ENCODE measurements at regions not wholly inside any gene's neighbourhood (a gene's known extent, or its start where the extent isn't known, plus 50 kb on each side); places are given as distances from the start of the nearest gene placed in this dataset.

DNA sequence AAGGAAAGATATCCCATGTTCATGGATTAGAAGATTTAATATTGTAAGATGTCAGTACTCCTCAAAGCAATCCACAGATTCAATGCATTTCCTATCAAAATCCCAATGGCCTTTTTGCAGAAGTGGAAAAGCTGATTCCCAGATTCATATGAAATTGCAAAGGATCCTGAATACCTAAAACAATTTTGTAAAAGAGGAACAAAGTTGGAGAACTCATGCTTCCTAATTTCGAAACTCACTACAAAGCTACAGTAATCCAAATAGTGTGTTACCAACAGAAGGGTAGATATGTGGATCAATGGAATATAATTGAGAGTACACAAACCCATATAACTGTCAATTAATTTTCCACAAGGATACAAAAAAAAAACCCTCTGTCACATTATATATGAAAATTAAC, 154.3 kb upstream of the ZNF618 start:
- H3K4me3 ChIP-seq (ENCODE audit: low read length) = no peak overlapping the region
- no peak for TF ChIP-seq CTCF (IDR thresholded peaks at IDR 0.05; ENCODE audit: insufficient read depth, low read depth, low read length, missing control alignments)
- DNase-seq (ENCODE audit: low read depth) = no peak

DNA sequence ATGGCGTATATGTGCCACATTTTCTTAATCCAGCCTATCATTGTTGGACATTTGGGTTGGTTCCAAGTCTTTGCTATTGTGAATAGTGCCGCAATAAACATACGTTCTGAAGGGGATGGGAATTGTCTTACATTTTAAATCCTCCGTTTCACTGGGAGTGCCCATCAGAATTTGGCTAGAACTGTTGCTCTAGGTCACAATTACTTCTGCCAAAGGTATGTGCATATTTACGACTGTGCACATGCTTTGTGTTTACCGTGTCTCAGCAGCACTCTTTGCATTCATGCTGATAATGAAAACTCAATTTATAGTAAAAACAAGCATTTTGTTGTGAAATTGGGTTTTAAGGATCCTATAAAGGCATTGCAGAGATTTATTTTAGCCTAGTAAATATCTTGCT, 151.9 kb upstream of the ZNF618 start:
- no peak for DNase-seq (ENCODE audit: low read depth)
- H3K4me3 ChIP-seq (ENCODE audit: low read length) = no peak overlapping the region
- no peak for TF ChIP-seq CTCF (IDR thresholded peaks at IDR 0.05; ENCODE audit: insufficient read depth, low read depth, low read length, missing control alignments)

GRCh38 chr9:113728989-113729388, 147.1 kb upstream of the ZNF618 start:
- TF ChIP-seq CTCF (IDR thresholded peaks at IDR 0.05; ENCODE audit: insufficient read depth, low read depth, low read length, missing control alignments) = no peak
- no peak overlapping the region for H3K4me3 ChIP-seq (ENCODE audit: low read length)
- DNase-seq (ENCODE audit: low read depth) = no peak

GRCh38 chr9:113734826-113735225, 141.3 kb upstream of the ZNF618 start:
- no peak for DNase-seq (ENCODE audit: low read depth)
- no peak for TF ChIP-seq CTCF (IDR thresholded peaks at IDR 0.05; ENCODE audit: insufficient read depth, low read depth, low read length, missing control alignments)

DNA sequence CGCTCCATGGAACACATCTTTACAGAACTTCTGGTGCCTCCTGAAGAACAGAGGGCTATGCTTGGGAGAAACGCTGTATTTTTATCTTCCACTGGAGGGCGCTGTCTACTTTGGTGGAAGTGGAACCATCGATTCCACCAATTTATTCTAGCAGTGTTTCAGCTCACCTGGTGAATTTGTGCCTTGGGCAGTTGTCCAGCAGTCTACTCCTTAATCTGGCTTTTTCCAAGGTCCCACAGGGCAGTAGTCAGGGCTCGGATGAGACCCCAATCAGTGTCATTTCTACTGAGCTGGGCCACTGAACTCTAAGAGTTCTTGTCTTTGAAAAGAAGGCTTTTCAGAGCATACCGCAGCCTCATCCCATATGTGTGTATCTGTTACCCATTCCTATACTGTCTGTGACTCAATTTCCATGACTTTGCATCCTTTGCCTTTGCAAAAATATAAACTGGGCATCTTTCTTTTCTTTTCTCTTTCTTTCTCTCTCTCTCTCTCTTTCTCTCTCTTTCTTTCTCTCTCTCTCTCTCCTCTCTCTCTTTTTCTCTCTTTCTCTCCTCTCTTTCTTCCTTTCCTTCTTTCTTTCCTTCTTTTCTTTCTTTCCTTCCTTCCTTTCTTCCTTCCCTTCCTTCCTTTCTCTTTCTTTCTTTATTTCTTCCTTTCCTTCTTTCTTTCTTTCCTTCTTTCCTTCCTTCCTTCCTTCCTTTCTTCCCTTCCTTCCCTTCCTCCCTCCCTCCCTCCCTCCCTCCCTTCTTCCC, 138.4 kb upstream of the ZNF618 start:
- DNase-seq (ENCODE audit: low read depth) = peak; percentile 71
- TF ChIP-seq CTCF (IDR thresholded peaks at IDR 0.05; ENCODE audit: insufficient read depth, low read depth, low read length, missing control alignments) = peak; percentile 81
- H3K4me3 ChIP-seq (ENCODE audit: low read length) = no peak overlapping the region

More at GRCh38 chr9:113734826-113735225, 141.3 kb upstream of the ZNF618 start:
- H3K4me3 ChIP-seq (ENCODE audit: low read length) = no peak overlapping the region

DNA sequence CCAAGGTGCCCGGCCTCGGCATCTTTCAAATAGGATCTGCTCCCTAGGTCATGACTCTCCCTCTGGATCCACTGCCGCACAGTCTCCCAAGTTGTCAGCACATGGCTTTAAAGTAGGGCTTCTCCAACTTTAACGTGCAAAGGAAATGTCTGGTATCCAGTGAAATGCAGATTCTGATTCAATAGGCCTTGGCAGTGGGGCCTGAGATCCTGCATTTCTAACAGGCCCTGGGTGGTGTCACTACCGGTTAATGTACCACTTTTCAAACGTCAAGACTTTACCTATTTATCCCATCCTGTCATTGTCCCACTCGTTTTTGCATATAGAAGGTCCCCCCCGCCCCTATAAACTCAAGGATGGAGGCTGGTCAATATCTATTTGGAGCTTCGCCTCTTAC, 137.6 kb upstream of the ZNF618 start:
- H3K4me3 ChIP-seq (ENCODE audit: low read length) = no peak overlapping the region
- TF ChIP-seq CTCF (IDR thresholded peaks at IDR 0.05; ENCODE audit: insufficient read depth, low read depth, low read length, missing control alignments) = no peak
- DNase-seq (ENCODE audit: low read depth) = no peak

Data from epithelial cell of esophagus (primary cell).